SH-SY5Y (cell line): ENCODE measurements at regions not wholly inside any gene's neighbourhood (a gene's known extent, or its start where the extent isn't known, plus 50 kb on each side); places are given as distances from the start of the nearest gene placed in this dataset.

Experiments
- GATA2 ChIP-seq: IDR thresholded peaks from 2 replicates; pipeline ENCODE4 v1.6.1; 2011; ENCODE audit warnings: mild to moderate bottlenecking, low read depth, low read length
- GATA3 ChIP-seq: IDR thresholded peaks from 2 replicates; pipeline ENCODE4 v1.6.1; 2011; ENCODE audit warnings: low read depth, mild to moderate bottlenecking, low read length, moderate library complexity

- TF ChIP-seq GATA3 (no peak), GATA2 (no peak)
Observed at GRCh38 chr7:65317372-65317771, 56.3 kb upstream of the ZNF92 start.

GRCh38 chr7:65310761-65311160 is 62.9 kb upstream of the ZNF92 start:
- TF ChIP-seq GATA2: no peak
- no peak for TF ChIP-seq GATA3

GRCh38 chr7:65308300-65308678 is 65.4 kb upstream of the ZNF92 start:
- no peak for TF ChIP-seq GATA3
- TF ChIP-seq GATA2: no peak

GRCh38 chr7:65307651-65308299 is 65.9 kb upstream of the ZNF92 start:
- TF ChIP-seq GATA2 (peak; percentile 86), GATA3 (no peak)

- TF ChIP-seq GATA2 (no peak), GATA3 (no peak)
Observed at GRCh38 chr7:65304175-65304574, 69.5 kb upstream of the ZNF92 start.

- TF ChIP-seq GATA3: no peak
- TF ChIP-seq GATA2: no peak
Observed at GRCh38 chr7:65302883-65303282, 70.8 kb upstream of the ZNF92 start.

- TF ChIP-seq GATA2: no peak
- TF ChIP-seq GATA3: no peak
Observed at GRCh38 chr7:65301007-65301406, 72.6 kb upstream of the ZNF92 start.

GRCh38 chr7:65295409-65295808 is 78.2 kb upstream of the ZNF92 start:
- TF ChIP-seq GATA2 (no peak), GATA3 (no peak)

- no peak for TF ChIP-seq GATA3
Observed at GRCh38 chr7:65287023-65287422, 86.6 kb upstream of the ZNF92 start.

- TF ChIP-seq GATA3 (no peak), GATA2 (no peak)
Observed at GRCh38 chr7:65285906-65286864, 87.5 kb upstream of the ZNF92 start.

- TF ChIP-seq GATA3 (no peak), GATA2 (no peak)
Observed at GRCh38 chr7:65279795-65280194, 93.9 kb upstream of the ZNF92 start.

- TF ChIP-seq GATA3: no peak
- TF ChIP-seq GATA2: no peak
Observed at GRCh38 chr7:65276822-65277221, 96.8 kb upstream of the ZNF92 start.

GRCh38 chr7:65269150-65269856 is 104.4 kb upstream of the ZNF92 start:
- no peak for TF ChIP-seq GATA3
- no peak for TF ChIP-seq GATA2

GRCh38 chr7:65268782-65269149 is 104.9 kb upstream of the ZNF92 start:
- TF ChIP-seq GATA3: no peak
- TF ChIP-seq GATA2: no peak
